H7 (cell line): ENCODE measurements at regions not wholly inside any gene's neighbourhood (a gene's known extent, or its start where the extent isn't known, plus 50 kb on each side); places are given as distances from the start of the nearest gene placed in this dataset.

Experiments used
- DNase-seq: peaks from one replicate; pipeline ENCODE4 v3.0.0; 2012
- H3K27me3 ChIP-seq: 2 replicates; pipeline ENCODE4 v1.6.0; 2011; ENCODE audit warnings: mild to moderate bottlenecking, low read length; ENCODE audit not compliant: control insufficient read depth, insufficient read depth
- H3K36me3 ChIP-seq: replicated peaks from 2 replicates; pipeline ENCODE4 v1.5.1; 2011; ENCODE audit warnings: low read length; ENCODE audit not compliant: control insufficient read depth, insufficient read depth
- H3K4me3 ChIP-seq: 2 replicates; pipeline ENCODE4 v1.5.1; 2011; ENCODE audit warnings: low read depth, mild to moderate bottlenecking, control low read depth, low read length, moderate library complexity; ENCODE audit not compliant: insufficient read depth

DNA sequence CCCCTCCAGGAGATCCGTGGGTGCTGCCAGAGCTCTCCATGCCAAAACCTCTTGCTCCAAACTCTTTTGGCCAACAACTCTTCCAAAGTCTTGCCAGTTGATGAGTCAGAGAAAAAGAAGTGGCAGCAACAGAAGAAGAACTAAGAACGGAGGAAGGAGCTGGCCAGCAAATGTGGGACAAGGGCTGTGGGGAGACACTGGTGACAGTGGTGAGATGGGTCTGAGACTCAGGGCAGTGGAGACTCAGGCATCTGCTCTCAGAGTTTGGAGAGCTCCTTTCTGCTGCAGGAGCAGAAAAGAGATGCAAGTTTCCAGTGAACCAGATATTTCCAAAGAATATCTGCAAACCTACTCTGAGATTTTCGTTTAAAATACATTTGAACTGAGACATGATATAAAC, 92.3 kb upstream of the SEMA6A start:
- H3K36me3 ChIP-seq = no peaks in the 10 kb centered on the region
- DNase-seq = no peak

GRCh38 chr5:116664988-116665387, 90.4 kb upstream of the SEMA6A start:
- DNase-seq = no peak
- Histone ChIP-seq H3K36me3 (no peaks in the 10 kb centered on the region), H3K27me3 (no peaks in the 10 kb centered on the region; the same call in 1 of the 2 replicates), H3K4me3 (no peak overlapping the region)

More for the DNA sequence above, 92.3 kb upstream of the SEMA6A start:
- no peak overlapping the region for H3K4me3 ChIP-seq
- H3K27me3 ChIP-seq = no peaks in the 10 kb centered on the region

GRCh38 chr5:116663081-116663480, 88.5 kb upstream of the SEMA6A start:
- H3K36me3 ChIP-seq = no peaks in the 10 kb centered on the region
- no peaks in the 10 kb centered on the region; the same call in 1 of the 2 replicates for H3K27me3 ChIP-seq
- DNase-seq = no peak
- H3K4me3 ChIP-seq = no peak overlapping the region

- Histone ChIP-seq H3K4me3 (no peak overlapping the region), H3K27me3 (no peaks in the 10 kb centered on the region; the same call in 1 of the 2 replicates), H3K36me3 (no peaks in the 10 kb centered on the region)
- no peak for DNase-seq
Observed at GRCh38 chr5:116661419-116661818, 86.8 kb upstream of the SEMA6A start.

- no peak overlapping the region for H3K4me3 ChIP-seq
- DNase-seq = no peak
- H3K36me3 ChIP-seq = no peaks in the 10 kb centered on the region
- H3K27me3 ChIP-seq = no peaks in the 10 kb centered on the region; the same call in 1 of the 2 replicates
Observed at GRCh38 chr5:116660929-116661328, 86.3 kb upstream of the SEMA6A start.

GRCh38 chr5:116658830-116659229, 84.2 kb upstream of the SEMA6A start:
- DNase-seq = no peak
- no peaks in the 10 kb centered on the region for H3K36me3 ChIP-seq
- no peaks in the 10 kb centered on the region; the same call in 1 of the 2 replicates for H3K27me3 ChIP-seq
- H3K4me3 ChIP-seq = no peak overlapping the region

DNA sequence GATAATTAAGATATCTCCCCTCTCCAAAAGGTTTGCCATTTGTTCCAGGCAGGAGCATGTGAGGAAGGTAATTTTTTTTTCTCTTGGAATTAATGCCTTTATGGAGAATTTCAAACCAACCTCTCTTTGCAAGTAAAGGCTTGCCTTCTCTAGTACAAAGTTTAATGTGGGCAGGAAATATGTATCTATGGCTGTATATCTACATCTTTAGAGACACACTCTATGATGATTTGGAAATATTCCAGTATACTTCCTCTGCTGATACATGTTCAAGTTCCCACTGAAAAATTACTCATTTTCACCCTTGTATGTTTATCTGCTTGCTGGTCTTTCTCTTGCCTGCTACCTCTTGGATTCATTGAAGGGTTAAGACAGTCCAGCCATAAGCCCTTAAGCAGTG, 83.5 kb upstream of the SEMA6A start:
- Histone ChIP-seq H3K27me3 (no peaks in the 10 kb centered on the region; the same call in 1 of the 2 replicates), H3K36me3 (no peaks in the 10 kb centered on the region), H3K4me3 (no peak overlapping the region)
- DNase-seq = no peak

DNA sequence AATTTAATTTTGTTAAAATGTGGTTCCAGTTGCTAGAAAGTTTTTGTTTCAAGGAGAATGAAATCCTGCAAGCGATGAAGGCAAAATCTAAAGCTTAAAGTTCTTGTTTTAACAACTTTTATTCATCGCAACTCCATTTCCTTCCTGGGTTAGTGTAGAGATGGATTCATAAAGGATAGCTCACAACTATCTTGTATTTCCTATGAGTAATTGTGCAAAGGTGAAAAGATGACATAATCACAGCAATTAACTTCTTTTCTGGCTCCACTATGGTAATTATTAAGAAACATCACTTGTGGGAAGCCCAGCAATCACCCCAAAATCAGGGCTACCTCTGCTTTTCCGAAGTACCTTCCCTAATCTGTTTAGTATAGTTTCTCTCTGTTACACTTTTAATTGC, 80.8 kb upstream of the SEMA6A start:
- H3K27me3 ChIP-seq = no peaks in the 10 kb centered on the region
- DNase-seq = no peak

DNA sequence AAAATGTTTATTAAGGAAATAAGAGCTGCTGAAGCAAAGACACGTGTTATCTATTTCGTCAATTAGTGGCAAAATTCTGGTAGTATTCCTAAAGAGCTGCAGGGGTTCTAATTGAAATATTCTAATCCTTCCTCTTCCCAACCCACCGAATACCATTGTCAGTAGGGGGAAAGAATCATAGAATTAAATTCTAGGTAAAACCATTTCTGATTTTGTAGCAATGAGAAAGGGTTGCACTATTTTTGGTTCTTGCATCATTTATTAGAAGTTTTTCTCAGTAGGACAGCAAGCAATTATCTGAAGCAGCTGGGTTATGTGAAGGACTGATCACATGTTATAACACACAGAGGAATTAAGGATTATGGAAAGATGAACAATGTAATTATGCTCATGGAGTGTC, 80.3 kb upstream of the SEMA6A start:
- H3K4me3 ChIP-seq = no peak overlapping the region
- no peak for DNase-seq

More for the DNA sequence above, 80.8 kb upstream of the SEMA6A start:
- Histone ChIP-seq H3K36me3 (no peaks in the 10 kb centered on the region), H3K4me3 (no peak overlapping the region)

DNA sequence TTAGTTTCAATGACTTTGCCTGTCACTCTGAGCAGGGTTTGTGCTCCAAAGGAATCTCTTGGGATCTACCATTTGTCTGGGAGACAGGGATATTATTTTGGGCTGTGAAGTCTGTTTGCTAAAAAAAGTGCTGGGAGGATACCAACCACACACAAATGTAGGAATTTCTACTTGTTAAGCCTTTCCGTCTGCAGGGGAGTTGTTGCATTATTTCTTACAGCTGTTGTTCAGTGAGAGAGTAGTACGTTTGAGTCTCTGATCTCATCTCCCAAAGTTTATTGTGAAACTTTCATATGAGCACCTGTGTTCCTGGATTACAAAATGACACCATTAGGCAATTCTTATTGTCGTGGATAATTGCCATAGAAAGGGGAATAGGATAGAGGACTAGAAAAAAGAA, 78.3 kb upstream of the SEMA6A start:
- no peak overlapping the region for H3K4me3 ChIP-seq
- no peaks in the 10 kb centered on the region for H3K27me3 ChIP-seq
- no peaks in the 10 kb centered on the region for H3K36me3 ChIP-seq
- no peak for DNase-seq

More for the DNA sequence above, 80.3 kb upstream of the SEMA6A start:
- Histone ChIP-seq H3K36me3 (no peaks in the 10 kb centered on the region), H3K27me3 (no peaks in the 10 kb centered on the region)

DNA sequence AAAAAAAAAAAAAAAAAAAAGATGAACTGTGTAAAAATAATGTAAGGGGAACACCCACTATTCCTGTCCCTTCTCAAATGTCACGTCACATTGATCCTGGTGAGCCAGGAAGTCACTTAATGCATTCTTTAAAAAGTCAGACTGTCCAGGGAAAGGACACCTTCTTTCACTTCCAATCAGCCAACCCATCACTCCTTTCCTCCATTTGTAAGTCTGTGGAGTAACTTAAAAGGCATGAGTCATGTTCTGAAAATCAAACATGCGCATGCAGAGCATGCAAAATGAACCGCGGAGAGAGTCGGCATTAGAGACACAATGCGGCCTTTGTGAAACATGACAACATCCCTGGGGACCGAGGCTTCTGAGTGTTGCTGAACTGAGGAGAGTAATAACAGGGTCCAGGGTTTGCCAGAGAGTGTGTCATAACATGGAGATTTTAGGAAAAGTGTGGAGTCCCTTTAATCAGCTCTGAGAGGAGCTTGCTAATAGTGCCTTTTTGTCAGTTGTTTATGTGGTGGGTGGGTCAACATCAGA, 77.6 kb upstream of the SEMA6A start:
- DNase-seq = peak; percentile 39
- Histone ChIP-seq H3K27me3 (no peaks in the 10 kb centered on the region), H3K36me3 (no peaks in the 10 kb centered on the region), H3K4me3 (no peak overlapping the region)

- Histone ChIP-seq H3K36me3 (no peaks in the 10 kb centered on the region), H3K27me3 (no peaks in the 10 kb centered on the region), H3K4me3 (no peak overlapping the region)
- no peak for DNase-seq
Observed at GRCh38 chr5:116651653-116652052, 77.0 kb upstream of the SEMA6A start.

DNA sequence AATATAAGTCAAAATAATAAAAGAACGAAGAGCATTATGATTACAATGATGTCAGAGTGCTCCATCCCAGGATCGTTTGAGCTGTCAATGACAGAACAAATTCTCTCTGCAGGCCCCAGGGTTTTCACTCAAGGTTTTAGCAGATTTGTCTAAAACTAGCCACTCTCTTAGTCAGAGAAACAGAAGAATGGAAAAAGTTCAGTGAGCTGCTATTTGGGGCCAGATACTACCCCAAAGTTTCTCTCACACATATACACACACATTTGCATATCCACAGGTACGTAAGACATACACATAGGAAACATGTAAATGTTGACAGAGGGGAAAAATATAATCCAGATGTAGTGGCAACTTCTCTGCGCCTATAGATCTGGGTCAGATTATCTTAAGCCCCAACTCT, 76.3 kb upstream of the SEMA6A start:
- no peak for DNase-seq
- no peak overlapping the region for H3K4me3 ChIP-seq
- H3K36me3 ChIP-seq = no peaks in the 10 kb centered on the region
- no peaks in the 10 kb centered on the region for H3K27me3 ChIP-seq

- Histone ChIP-seq H3K36me3 (no peaks in the 10 kb centered on the region), H3K4me3 (no peak overlapping the region), H3K27me3 (no peaks in the 10 kb centered on the region)
- no peak for DNase-seq
Observed at GRCh38 chr5:116650544-116650943, 75.9 kb upstream of the SEMA6A start.

DNA sequence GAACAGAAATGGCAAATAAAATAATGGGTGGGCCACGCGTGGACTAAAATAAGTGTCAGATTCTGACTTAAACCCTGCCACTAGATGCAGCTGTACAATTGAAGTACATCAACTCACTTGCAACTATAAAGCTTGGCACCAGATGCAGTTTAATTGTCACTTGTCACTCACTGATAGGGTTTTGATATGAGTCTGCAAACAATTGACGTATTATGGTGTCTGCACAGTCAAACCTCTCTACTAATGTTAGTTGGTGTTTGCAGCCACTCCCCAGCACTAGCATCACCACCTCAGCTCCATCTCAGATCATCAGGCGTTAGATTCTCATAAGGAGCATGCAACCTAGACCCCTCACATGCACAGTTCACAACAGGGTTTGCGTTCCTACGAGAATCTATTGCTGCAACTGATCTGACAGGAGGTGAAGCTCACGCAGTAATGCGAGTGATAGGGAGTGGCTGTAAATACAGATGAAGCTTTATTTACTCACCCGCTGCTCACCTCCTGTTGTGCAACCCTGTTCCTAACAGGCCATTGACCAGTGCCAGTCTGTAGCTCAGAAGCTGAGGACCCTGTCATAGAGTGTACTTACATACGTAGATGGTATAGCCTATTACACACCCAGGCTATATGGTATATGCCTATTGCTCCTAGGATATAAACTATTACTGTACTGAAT, 72.1 kb upstream of the SEMA6A start:
- no peak overlapping the region for H3K4me3 ChIP-seq
- H3K36me3 ChIP-seq = no peaks in the 10 kb centered on the region
- DNase-seq = no peak
- no peaks in the 10 kb centered on the region for H3K27me3 ChIP-seq
